GM03348 (cell line): ENCODE measurements at regions not wholly inside any gene's neighbourhood (a gene's known extent, or its start where the extent isn't known, plus 50 kb on each side); places are given as distances from the start of the nearest gene placed in this dataset.
A peak's percentile ranks its signal among the peaks of the same experiment; 100 is the strongest.

ENCODE experiments used
- DNase-seq: peaks from one replicate; pipeline ENCODE4 v3.0.0; 2012; ENCODE audit warnings: low spot score

GRCh38 chr10:78860260-78860914 lies 208.4 kb upstream of the ZMIZ1 start:
- DNase-seq, result no peak

- DNase-seq, result no peak
Observed at GRCh38 chr10:78861529-78862327, 207.0 kb upstream of the ZMIZ1 start.

GRCh38 chr10:78862328-78862640 lies 206.5 kb upstream of the ZMIZ1 start:
- no peak for DNase-seq

GRCh38 chr10:78863140-78863905 lies 205.4 kb upstream of the ZMIZ1 start:
- DNase-seq, result no peak

GRCh38 chr10:78863906-78864239 lies 204.9 kb upstream of the ZMIZ1 start:
- no peak for DNase-seq

- no peak for DNase-seq
Observed at GRCh38 chr10:78864761-78865537, 203.8 kb upstream of the ZMIZ1 start.

GRCh38 chr10:78865538-78865875 lies 203.3 kb upstream of the ZMIZ1 start:
- peak; percentile 36 for DNase-seq

- no peak for DNase-seq
Observed at GRCh38 chr10:78865931-78866717, 202.6 kb upstream of the ZMIZ1 start.

GRCh38 chr10:78866731-78867554 lies 201.8 kb upstream of the ZMIZ1 start:
- DNase-seq, result no peak

GRCh38 chr10:78867555-78867939 lies 201.2 kb upstream of the ZMIZ1 start:
- DNase-seq, result no peak

- no peak for DNase-seq
Observed at GRCh38 chr10:78868048-78868447, 200.7 kb upstream of the ZMIZ1 start.

- DNase-seq, result no peak
Observed at GRCh38 chr10:78868456-78868855, 200.3 kb upstream of the ZMIZ1 start.

- no peak for DNase-seq
Observed at GRCh38 chr10:78868861-78869260, 199.9 kb upstream of the ZMIZ1 start.

- DNase-seq, result no peak
Observed at GRCh38 chr10:78869508-78870454, 199.0 kb upstream of the ZMIZ1 start.

- no peak for DNase-seq
Observed at GRCh38 chr10:78870458-78870857, 198.3 kb upstream of the ZMIZ1 start.

- no peak for DNase-seq
Observed at GRCh38 chr10:78871796-78872195, 197.0 kb upstream of the ZMIZ1 start.

- no peak for DNase-seq
Observed at GRCh38 chr10:78873413-78873812, 195.4 kb upstream of the ZMIZ1 start.

GRCh38 chr10:78875331-78875877 lies 193.4 kb upstream of the ZMIZ1 start:
- no peak for DNase-seq

- DNase-seq, result no peak
Observed at GRCh38 chr10:78875932-78876331, 192.8 kb upstream of the ZMIZ1 start.
